Karpas-422 (cell line): ENCODE measurements at regions not wholly inside any gene's neighbourhood (a gene's known extent, or its start where the extent isn't known, plus 50 kb on each side); places are given as distances from the start of the nearest gene placed in this dataset.
"Not testable (repeated sequence)": the region's sequence is repeated elsewhere in the genome, so short reads cannot be mapped to it uniquely, and the experiment has no call there.

Experiments used
- DNase-seq: peaks from one replicate; pipeline ENCODE4 v3.0.0-alpha.2; 2015
- H2AFZ ChIP-seq: fragments of 200-600 bp; sonication (generic); 2 replicates; pipeline ENCODE4 v1.6.1; 2014; ENCODE audit warnings: antibody characterized with exemption, low read length, mixed read lengths
- H3K27ac ChIP-seq: fragments of 200-600 bp; sonication (generic); 2 replicates; pipeline ENCODE4 v1.5.1; 2014; ENCODE audit warnings: mild to moderate bottlenecking, low read length, moderate library complexity
- H3K27me3 ChIP-seq: fragments of 200-600 bp; sonication (generic); 2 replicates; pipeline ENCODE4 v1.6.1; 2014; ENCODE audit warnings: low read length, mixed read lengths
- H3K36me3 ChIP-seq: fragments of 200-600 bp; sonication (generic); 2 replicates; pipeline ENCODE4 v1.6.1; 2014; ENCODE audit warnings: low read length, mixed read lengths; ENCODE audit not compliant: insufficient read depth
- H3K4me1 ChIP-seq: fragments of 200-600 bp; sonication (generic); 2 replicates; pipeline ENCODE4 v1.6.1; 2014; ENCODE audit warnings: mild to moderate bottlenecking, low read length, mixed read lengths
- H3K4me2 ChIP-seq: fragments of 200-600 bp; sonication (generic); 2 replicates; pipeline ENCODE4 v1.6.1; 2014; ENCODE audit warnings: low read length, low read depth, mild to moderate bottlenecking; ENCODE audit not compliant: poor library complexity, severe bottlenecking
- H3K4me3 ChIP-seq: fragments of 200-600 bp; sonication (generic); 2 replicates; pipeline ENCODE4 v1.5.1; 2014; ENCODE audit warnings: mild to moderate bottlenecking, antibody characterized with exemption, low read length, mixed read lengths
- H3K79me2 ChIP-seq: fragments of 200-600 bp; sonication (generic); 2 replicates; pipeline ENCODE4 v1.6.1; 2014; ENCODE audit warnings: mild to moderate bottlenecking, low read length, mixed read lengths
- H3K9ac ChIP-seq: fragments of 200-600 bp; sonication (generic); 2 replicates; pipeline ENCODE4 v1.6.0; 2014; ENCODE audit warnings: low read length
- H3K9me2 ChIP-seq: fragments of 200-600 bp; sonication (generic), shearing (Covaris generic); replicated peaks from 2 replicates; pipeline ENCODE4 v1.6.0; 2014; ENCODE audit warnings: mild to moderate bottlenecking, low read length, moderate library complexity; ENCODE audit not compliant: insufficient read depth
- H3K9me3 ChIP-seq: fragments of 300-700, 200-600 bp; sonication (generic); 2 replicates; pipeline ENCODE4 v1.6.1; 2014; ENCODE audit warnings: low read length, mixed read lengths
- H4K20me1 ChIP-seq: fragments of 200-600 bp; sonication (generic); 2 replicates; pipeline ENCODE4 v1.6.1; 2014; ENCODE audit warnings: mild to moderate bottlenecking, antibody characterized with exemption, low read length, low read depth; ENCODE audit not compliant: insufficient read depth

GRCh38 chr9:90724112-90724511 lies 77.5 kb upstream of the SYK start:
- Histone ChIP-seq H3K27ac (no peak overlapping the region), H3K9me2 (no peaks in the 10 kb centered on the region)
- no peak for DNase-seq

GRCh38 chr9:90722071-90722470 lies 79.4 kb upstream of the DIRAS2 start:
- no peak overlapping the region for H3K4me3 ChIP-seq

More at GRCh38 chr9:90724112-90724511, 77.5 kb upstream of the SYK start:
- Histone ChIP-seq H3K4me3 (no peak overlapping the region), H3K4me2 (no peak overlapping the region), H3K9me3 (no peaks in the 10 kb centered on the region), H4K20me1 (no peaks in the 10 kb centered on the region), H3K79me2 (no peaks in the 10 kb centered on the region), H3K4me1 (no peaks in the 10 kb centered on the region), H3K27me3 (no peaks in the 10 kb centered on the region), H3K9ac (no peak overlapping the region), H2AFZ (no peak overlapping the region; the same call in 1 of the 2 replicates), H3K36me3 (no peaks in the 10 kb centered on the region)

GRCh38 chr9:90720621-90721265 lies 78.1 kb upstream of the DIRAS2 start:
- Histone ChIP-seq H3K9me3 (no peaks in the 10 kb centered on the region), H3K4me3 (no peak overlapping the region), H3K4me1 (no peaks in the 10 kb centered on the region), H2AFZ (no peak overlapping the region), H3K27me3 (no peaks in the 10 kb centered on the region), H3K79me2 (no peaks in the 10 kb centered on the region), H3K9me2 (no peaks in the 10 kb centered on the region), H3K36me3 (no peaks in the 10 kb centered on the region), H3K27ac (no peak overlapping the region), H3K9ac (no peak overlapping the region), H4K20me1 (no peaks in the 10 kb centered on the region), H3K4me2 (no peak overlapping the region)
- no peak for DNase-seq

More at GRCh38 chr9:90722071-90722470, 79.4 kb upstream of the DIRAS2 start:
- H3K4me1 ChIP-seq, result no peaks in the 10 kb centered on the region
- no peaks in the 10 kb centered on the region for H4K20me1 ChIP-seq
- no peaks in the 10 kb centered on the region for H3K9me2 ChIP-seq
- H3K36me3 ChIP-seq, result no peaks in the 10 kb centered on the region
- H3K27me3 ChIP-seq, result no peaks in the 10 kb centered on the region
- no peak overlapping the region for H2AFZ ChIP-seq
- no peak overlapping the region for H3K9ac ChIP-seq
- DNase-seq, result no peak
- no peaks in the 10 kb centered on the region for H3K79me2 ChIP-seq
- H3K27ac ChIP-seq, result no peak overlapping the region
- no peak overlapping the region for H3K4me2 ChIP-seq
- no peaks in the 10 kb centered on the region for H3K9me3 ChIP-seq

GRCh38 chr9:90706230-90706629 lies 63.6 kb upstream of the DIRAS2 start:
- H2AFZ ChIP-seq, result no peak overlapping the region
- H3K9me2 ChIP-seq, result no peaks in the 10 kb centered on the region
- no peak overlapping the region for H3K27ac ChIP-seq
- H3K4me1 ChIP-seq, result no peaks in the 10 kb centered on the region
- no peaks in the 10 kb centered on the region for H3K27me3 ChIP-seq
- DNase-seq, result no peak
- no peak overlapping the region for H3K4me2 ChIP-seq
- no peaks in the 10 kb centered on the region for H3K36me3 ChIP-seq
- no peaks in the 10 kb centered on the region for H3K9me3 ChIP-seq
- no peak overlapping the region for H3K4me3 ChIP-seq
- no peak overlapping the region for H3K9ac ChIP-seq
- no peaks in the 10 kb centered on the region for H3K79me2 ChIP-seq
- no peaks in the 10 kb centered on the region for H4K20me1 ChIP-seq

GRCh38 chr9:90702441-90702955 lies 59.9 kb upstream of the DIRAS2 start:
- no peaks in the 10 kb centered on the region for H3K9me3 ChIP-seq
- no peak overlapping the region for H3K9ac ChIP-seq
- no peaks in the 10 kb centered on the region for H3K36me3 ChIP-seq
- H3K4me1 ChIP-seq, result no peaks in the 10 kb centered on the region
- no peak overlapping the region for H3K27ac ChIP-seq
- H3K9me2 ChIP-seq, result no peaks in the 10 kb centered on the region
- H3K27me3 ChIP-seq, result peaks cover 3% of the 10 kb centered on the region; the same call in 1 of the 2 replicates
- no peaks in the 10 kb centered on the region for H4K20me1 ChIP-seq
- no peak for DNase-seq
- no peaks in the 10 kb centered on the region for H3K79me2 ChIP-seq
- H2AFZ ChIP-seq, result no peak overlapping the region
- no peak overlapping the region for H3K4me2 ChIP-seq
- no peak overlapping the region for H3K4me3 ChIP-seq

- Histone ChIP-seq H3K9ac (no peak overlapping the region), H3K27ac (no peak overlapping the region), H3K4me3 (no peak overlapping the region), H3K9me3 (no peaks in the 10 kb centered on the region), H2AFZ (no peak overlapping the region), H3K9me2 (no peaks in the 10 kb centered on the region), H3K4me1 (no peaks in the 10 kb centered on the region), H3K79me2 (no peaks in the 10 kb centered on the region), H4K20me1 (no peaks in the 10 kb centered on the region), H3K4me2 (no peak overlapping the region), H3K27me3 (peaks cover 3% of the 10 kb centered on the region; the same call in 1 of the 2 replicates), H3K36me3 (no peaks in the 10 kb centered on the region)
- no peak for DNase-seq
These were observed 56.3 kb upstream of the DIRAS2 start for GRCh38 chr9:90698871-90699440.

- Histone ChIP-seq H3K4me2 (no peak overlapping the region), H3K27me3 (peaks cover 3% of the 10 kb centered on the region; the same call in 1 of the 2 replicates), H3K9me2 (no peaks in the 10 kb centered on the region), H3K9ac (no peak overlapping the region), H3K36me3 (no peaks in the 10 kb centered on the region), H4K20me1 (no peaks in the 10 kb centered on the region), H3K9me3 (no peaks in the 10 kb centered on the region), H3K27ac (no peak overlapping the region), H2AFZ (no peak overlapping the region), H3K4me3 (no peak overlapping the region), H3K79me2 (no peaks in the 10 kb centered on the region), H3K4me1 (no peaks in the 10 kb centered on the region)
- no peak for DNase-seq
These were observed 55.2 kb upstream of the DIRAS2 start for GRCh38 chr9:90697808-90698207.

- H3K9me2 ChIP-seq, H3K9ac ChIP-seq, H3K79me2 ChIP-seq, H3K4me3 ChIP-seq, H3K4me2 ChIP-seq, H2AFZ ChIP-seq, H3K27me3 ChIP-seq, H3K4me1 ChIP-seq, H3K36me3 ChIP-seq, H3K27ac ChIP-seq, H4K20me1 ChIP-seq, H3K9me3 ChIP-seq, DNase-seq: not testable (repeated sequence)
These were observed 51.6 kb upstream of the DIRAS2 start for GRCh38 chr9:90694187-90694586.
